Stimulated activated naive CD8-positive, alpha-beta T cell treated with anti-CD3 and anti-CD28 coated beads, Interleukin-15, amount 100 ng/mL, for 72 hours (primary cell): ENCODE measurements at regions not wholly inside any gene's neighbourhood (a gene's known extent, or its start where the extent isn't known, plus 50 kb on each side); places are given as distances from the start of the nearest gene placed in this dataset.

Experiments
- ATAC-seq: fragments of 150-1000 bp; cut with Tn5 transposase; 2 replicates; pipeline ENCODE4 v1.10.0; 2021; ENCODE audit warnings: mild to moderate bottlenecking, moderate library complexity
- DNase-seq, 2 donors: peaks; one replicate each; pipeline ENCODE4 v3.0.0; 2021 to 2022
- H3K27ac Mint-ChIP-seq, 2 donors: one replicate each; pipeline ENCODE4 v1.8.0; 2022; ENCODE audit warnings: mild to moderate bottlenecking in 2 of 2, mixed read lengths in 2 of 2, moderate library complexity in 2 of 2
- H3K27me3 Mint-ChIP-seq: one replicate; pipeline ENCODE4 v1.8.0; 2022; ENCODE audit warnings: mixed read lengths
- H3K4me1 Mint-ChIP-seq: one replicate; pipeline ENCODE4 v1.8.0; 2022; ENCODE audit warnings: mild to moderate bottlenecking, mixed read lengths
- H3K4me3 Mint-ChIP-seq, 2 donors: one replicate each; pipeline ENCODE4 v1.8.0; 2022; ENCODE audit warnings: mild to moderate bottlenecking in 2 of 2, mixed read lengths in 2 of 2, moderate library complexity in 1 of 2
- H3K9me3 Mint-ChIP-seq, 2 donors: one replicate each; pipeline ENCODE4 v1.8.0; 2022; ENCODE audit warnings: mixed read lengths in 2 of 2

- H3K9me3 Mint-ChIP-seq: peaks cover 0 to 5% of the 10 kb centered on the region in 2 donors
- no peak overlapping the region for H3K4me3 Mint-ChIP-seq
- no peaks in the 10 kb centered on the region for H3K4me1 Mint-ChIP-seq
- H3K27me3 Mint-ChIP-seq: peaks cover 31% of the 10 kb centered on the region
- DNase-seq: no peak
- H3K27ac Mint-ChIP-seq: no peak overlapping the region
- no peak for ATAC-seq
These were observed 288.0 kb upstream of the HDAC4 start for GRCh38 chr2:239688840-239689239.

GRCh38 chr2:239688122-239688681, 287.4 kb upstream of the HDAC4 start:
- ATAC-seq: peak; percentile 64
- H3K4me3 Mint-ChIP-seq: no peak overlapping the region
- DNase-seq: no peak
- H3K4me1 Mint-ChIP-seq: no peaks in the 10 kb centered on the region
- H3K27me3 Mint-ChIP-seq: peaks cover 35% of the 10 kb centered on the region
- H3K27ac Mint-ChIP-seq: no peak overlapping the region
- H3K9me3 Mint-ChIP-seq: peaks cover 0 to 5% of the 10 kb centered on the region in 2 donors

- H3K9me3 Mint-ChIP-seq: peaks cover 5 to 7% of the 10 kb centered on the region in 2 donors
- no peak overlapping the region for H3K4me3 Mint-ChIP-seq
- DNase-seq (no peak), ATAC-seq (no peak)
- peaks cover 42% of the 10 kb centered on the region for H3K27me3 Mint-ChIP-seq
- H3K27ac Mint-ChIP-seq: no peak overlapping the region
- no peaks in the 10 kb centered on the region for H3K4me1 Mint-ChIP-seq
These were observed 286.6 kb upstream of the HDAC4 start for GRCh38 chr2:239687441-239687840.

DNA sequence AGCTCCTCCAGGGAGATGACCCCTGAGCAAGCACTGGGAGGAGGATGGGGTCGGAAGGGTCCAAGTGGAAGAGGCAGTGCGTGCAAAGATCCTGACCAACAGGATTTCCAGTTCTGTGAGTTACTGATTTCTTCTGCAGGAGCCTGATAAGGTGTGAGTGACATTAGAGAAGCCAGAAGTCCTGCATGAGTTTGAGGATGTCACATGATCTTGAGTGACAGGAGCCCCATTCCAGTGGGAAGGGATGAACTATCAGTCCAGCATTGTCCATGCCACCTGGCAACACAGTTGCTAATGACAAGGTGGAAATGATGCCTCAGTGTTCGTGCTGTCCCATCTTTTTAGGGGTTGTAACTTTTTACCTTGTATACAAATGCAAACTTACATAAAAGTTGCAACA, 285.1 kb upstream of the HDAC4 start:
- H3K9me3 Mint-ChIP-seq: peaks cover 5 to 8% of the 10 kb centered on the region in 2 donors
- no peaks in the 10 kb centered on the region for H3K4me1 Mint-ChIP-seq
- no peak for ATAC-seq
- H3K27ac Mint-ChIP-seq: no peak overlapping the region
- no peak overlapping the region for H3K4me3 Mint-ChIP-seq
- peaks cover 46% of the 10 kb centered on the region for H3K27me3 Mint-ChIP-seq
- DNase-seq: no peak

DNA sequence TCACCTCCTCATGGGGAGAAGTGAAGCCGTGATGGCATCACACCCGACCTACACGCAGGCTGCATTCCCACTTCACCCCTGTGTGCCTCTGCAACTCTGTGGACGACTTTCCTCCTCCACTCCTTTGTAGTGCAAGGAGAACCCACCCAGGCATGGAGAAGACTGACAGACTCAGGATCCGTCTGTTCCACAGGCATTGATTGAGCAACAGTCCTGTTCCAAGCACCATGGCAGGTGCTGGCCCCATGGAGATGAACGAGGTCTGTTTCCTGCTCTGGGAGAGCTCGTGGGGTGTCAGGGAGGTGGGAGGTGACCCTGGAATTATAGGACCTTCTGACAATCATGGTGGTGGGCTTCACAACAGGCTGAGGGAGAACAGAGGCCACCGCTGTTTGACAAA, 284.7 kb upstream of the HDAC4 start:
- Mint-ChIP-seq H3K4me3 (no peak overlapping the region), H3K27me3 (peaks cover 46% of the 10 kb centered on the region), H3K9me3 (peaks cover 5 to 8% of the 10 kb centered on the region in 2 donors), H3K27ac (no peak overlapping the region), H3K4me1 (no peaks in the 10 kb centered on the region)
- ATAC-seq (no peak), DNase-seq (no peak)

- Mint-ChIP-seq H3K27ac (no peak overlapping the region), H3K9me3 (peaks cover 5 to 8% of the 10 kb centered on the region in 2 donors), H3K27me3 (peaks cover 46% of the 10 kb centered on the region), H3K4me3 (no peak overlapping the region), H3K4me1 (no peaks in the 10 kb centered on the region)
- DNase-seq (no peak), ATAC-seq (no peak)
These were observed 284.2 kb upstream of the HDAC4 start for GRCh38 chr2:239684996-239685395.

- Mint-ChIP-seq H3K4me1 (no peaks in the 10 kb centered on the region), H3K9me3 (peaks cover 5 to 8% of the 10 kb centered on the region in 2 donors), H3K27me3 (peaks cover 46% of the 10 kb centered on the region), H3K4me3 (no peak overlapping the region), H3K27ac (peak overlapping the region in 1 of 2 donors; percentile 35)
- ATAC-seq (no peak), DNase-seq (no peak)
These were observed 283.5 kb upstream of the HDAC4 start for GRCh38 chr2:239684271-239684810.

GRCh38 chr2:239682518-239682917, 281.7 kb upstream of the HDAC4 start:
- peaks cover 5 to 8% of the 10 kb centered on the region in 2 donors for H3K9me3 Mint-ChIP-seq
- ATAC-seq (no peak), DNase-seq (no peak)
- H3K4me1 Mint-ChIP-seq: no peaks in the 10 kb centered on the region
- H3K27ac Mint-ChIP-seq: no peak overlapping the region
- H3K4me3 Mint-ChIP-seq: no peak overlapping the region
- peaks cover 39% of the 10 kb centered on the region for H3K27me3 Mint-ChIP-seq

DNA sequence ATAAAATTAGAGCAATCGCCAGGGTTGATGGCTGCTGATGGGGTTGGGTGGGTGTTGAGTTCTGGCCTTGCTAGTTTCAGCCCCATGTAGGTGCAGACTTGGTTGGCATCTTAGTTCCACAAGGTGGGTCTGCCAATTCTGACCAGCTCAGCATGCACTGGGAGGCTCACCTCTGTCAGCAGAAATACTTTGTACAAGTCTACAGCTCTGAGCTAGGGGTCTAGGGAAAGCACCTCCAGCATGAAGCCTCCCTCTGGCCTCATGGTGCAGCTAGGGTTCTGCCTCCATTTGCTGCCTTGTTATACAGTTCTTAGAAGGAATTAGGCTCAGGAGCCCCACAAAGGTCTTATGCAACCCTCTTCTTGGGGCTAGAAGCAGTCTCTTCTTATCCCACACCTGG, 278.9 kb upstream of the HDAC4 start:
- Mint-ChIP-seq H3K4me3 (no peak overlapping the region), H3K27ac (no peak overlapping the region), H3K4me1 (no peaks in the 10 kb centered on the region), H3K27me3 (peaks cover 29% of the 10 kb centered on the region), H3K9me3 (peaks cover 5 to 8% of the 10 kb centered on the region in 2 donors)
- no peak for DNase-seq
- ATAC-seq: no peak

DNA sequence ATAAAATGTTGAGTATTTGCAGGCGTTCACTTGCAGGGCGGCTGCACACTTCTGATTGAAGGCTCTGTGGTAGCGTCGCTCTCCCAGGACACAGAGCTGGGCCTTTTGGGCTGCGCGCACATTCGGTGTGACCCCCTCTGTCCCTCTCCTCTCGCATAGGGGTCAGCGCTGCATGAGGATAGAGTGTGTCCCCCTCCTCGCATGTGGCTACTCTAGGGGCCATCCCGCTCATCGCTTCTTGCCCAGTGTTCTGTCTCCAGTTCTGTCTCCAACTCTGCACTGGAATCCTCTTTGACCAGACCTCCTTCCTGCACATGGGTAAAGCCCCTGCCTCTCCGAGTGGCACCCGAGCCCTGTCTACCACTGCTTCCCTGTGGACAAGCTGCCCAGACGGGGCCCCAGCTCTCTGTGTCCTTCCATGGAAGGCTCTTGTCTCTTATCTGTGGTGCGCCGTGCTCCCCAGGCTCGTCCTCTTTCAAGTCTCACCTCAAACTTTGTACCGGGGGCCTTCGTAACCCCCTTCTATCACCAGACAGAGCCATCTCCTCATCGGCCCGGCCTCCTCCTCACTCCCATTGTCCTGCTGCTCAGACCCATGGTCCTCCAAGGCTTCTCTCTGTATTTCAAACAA, 278.0 kb upstream of the HDAC4 start:
- DNase-seq: no peak
- no peak for ATAC-seq
- H3K4me1 Mint-ChIP-seq: no peaks in the 10 kb centered on the region
- no peak overlapping the region for H3K4me3 Mint-ChIP-seq
- peaks cover 0 to 8% of the 10 kb centered on the region in 2 donors for H3K9me3 Mint-ChIP-seq
- no peak overlapping the region for H3K27ac Mint-ChIP-seq
- peaks cover 20% of the 10 kb centered on the region for H3K27me3 Mint-ChIP-seq

DNA sequence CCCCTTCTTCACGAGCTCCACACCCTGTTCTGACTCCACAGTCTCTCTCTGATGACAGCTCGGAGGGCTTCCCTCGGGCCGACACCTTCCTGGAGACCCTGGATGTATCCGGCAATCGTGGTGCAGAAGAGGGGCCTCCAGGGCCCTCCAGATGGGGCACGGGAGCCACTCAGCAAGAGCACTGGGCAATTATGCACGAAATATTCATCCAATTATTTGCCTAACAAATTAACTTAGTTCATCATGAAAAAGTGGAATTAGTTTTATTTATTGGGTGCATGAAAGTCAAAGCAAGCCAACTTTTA, 277.3 kb upstream of the HDAC4 start:
- Mint-ChIP-seq H3K27ac (no peak overlapping the region), H3K27me3 (peaks cover 16% of the 10 kb centered on the region), H3K4me1 (no peaks in the 10 kb centered on the region), H3K9me3 (peaks cover 0 to 7% of the 10 kb centered on the region in 2 donors), H3K4me3 (no peak overlapping the region)
- DNase-seq (no peak), ATAC-seq (no peak)

- no peaks in the 10 kb centered on the region for H3K4me1 Mint-ChIP-seq
- peaks cover 11% of the 10 kb centered on the region for H3K27me3 Mint-ChIP-seq
- H3K4me3 Mint-ChIP-seq: no peak overlapping the region
- H3K27ac Mint-ChIP-seq: no peak overlapping the region
- H3K9me3 Mint-ChIP-seq: peaks cover 0 to 2% of the 10 kb centered on the region in 2 donors
- no peak for DNase-seq
- ATAC-seq: peak; percentile 43
These were observed 276.8 kb upstream of the HDAC4 start for GRCh38 chr2:239677453-239678185.

DNA sequence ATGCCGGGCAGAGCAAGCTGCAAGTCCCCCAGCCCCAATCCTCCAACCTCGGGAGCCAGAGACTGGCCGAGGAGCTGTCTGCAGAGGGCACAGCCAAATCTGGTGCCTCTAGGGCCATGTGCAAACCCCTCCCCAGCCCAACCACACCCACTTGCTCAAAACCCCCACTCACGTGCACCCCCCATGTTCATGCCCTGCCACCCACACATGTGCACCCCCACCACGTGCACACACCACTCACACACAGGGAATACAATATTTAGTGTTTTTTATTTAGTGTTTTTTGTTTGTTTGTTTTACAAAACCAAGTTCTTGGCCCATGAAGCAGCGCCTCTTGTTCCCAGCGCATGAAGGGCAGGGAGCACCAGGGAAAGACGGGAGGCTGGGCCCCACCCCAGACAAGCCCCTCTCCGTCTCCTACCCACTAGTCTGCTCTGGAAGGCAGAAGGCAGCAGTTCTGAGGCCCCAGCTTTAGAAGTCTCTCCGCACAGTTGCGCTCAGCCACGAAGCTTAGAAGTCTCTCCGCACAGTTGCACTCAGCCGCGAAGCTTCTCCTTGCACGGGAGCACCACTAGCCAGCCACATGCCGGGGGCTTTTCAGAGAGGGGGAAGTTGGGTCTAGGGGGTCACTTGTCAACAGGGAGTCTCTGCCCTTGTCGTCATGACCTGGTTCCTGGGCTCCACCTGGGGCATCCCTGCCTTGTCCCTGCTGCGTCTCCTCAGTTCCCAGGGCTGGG, 276.1 kb upstream of the HDAC4 start:
- no peak for DNase-seq
- Mint-ChIP-seq H3K4me1 (no peaks in the 10 kb centered on the region), H3K9me3 (no peaks in the 10 kb centered on the region), H3K27ac (no peak overlapping the region), H3K4me3 (no peak overlapping the region), H3K27me3 (peaks cover 5% of the 10 kb centered on the region)
- ATAC-seq: no peak

DNA sequence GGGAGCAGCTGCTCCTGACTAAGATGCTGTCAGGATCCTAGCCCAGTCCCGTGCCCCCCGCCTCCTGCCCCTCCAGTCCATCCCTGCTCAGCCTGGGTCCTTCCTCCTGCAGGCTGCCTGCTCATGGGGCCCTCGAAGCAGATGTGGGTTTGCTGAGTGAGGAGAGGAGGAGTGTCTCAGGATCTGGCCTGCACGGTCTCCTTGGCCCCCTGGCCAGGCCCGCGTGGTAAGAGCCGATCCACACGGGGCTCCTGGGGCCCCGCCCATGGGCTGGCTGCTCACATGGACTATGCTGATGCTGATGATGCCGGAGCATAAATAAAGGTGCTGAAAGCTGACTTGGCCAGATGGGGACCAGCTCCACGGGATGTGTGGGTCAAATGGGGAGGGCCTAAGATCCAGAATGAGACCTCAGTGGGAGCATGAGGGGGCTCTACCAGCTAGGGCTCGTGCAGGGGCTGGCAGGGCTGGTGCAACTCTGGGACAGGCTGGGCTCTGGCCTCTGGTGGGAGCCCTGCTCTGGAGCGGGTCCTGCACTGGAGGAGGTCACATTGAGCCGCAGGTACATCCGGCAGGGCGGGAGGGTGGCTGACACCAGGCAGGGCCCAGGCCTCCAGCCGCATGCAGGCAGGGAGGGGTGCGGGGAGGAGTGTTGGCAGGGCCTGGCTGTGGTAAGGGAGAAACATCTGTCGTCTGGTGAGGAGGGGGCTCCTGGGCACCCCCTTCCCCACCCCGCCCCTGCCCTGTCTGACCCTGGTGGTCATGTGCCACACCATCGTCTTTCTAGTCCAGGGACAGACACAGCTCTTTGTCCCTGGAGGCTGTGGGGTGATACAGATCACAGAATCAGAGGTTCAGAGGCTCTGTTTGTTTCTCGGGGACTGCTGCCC, 275.3 kb upstream of the HDAC4 start:
- no peaks in the 10 kb centered on the region for H3K9me3 Mint-ChIP-seq
- no peak overlapping the region for H3K4me3 Mint-ChIP-seq
- DNase-seq: no peak
- H3K27me3 Mint-ChIP-seq: peaks cover 5% of the 10 kb centered on the region
- H3K27ac Mint-ChIP-seq: no peak overlapping the region
- no peak for ATAC-seq
- H3K4me1 Mint-ChIP-seq: no peaks in the 10 kb centered on the region
